K562 (cell line): ENCODE measurements at regions not wholly inside any gene's neighbourhood (a gene's known extent, or its start where the extent isn't known, plus 50 kb on each side); places are given as distances from the start of the nearest gene placed in this dataset.

ENCODE experiments used
- ATAC-seq: fragments of 200-7000 bp; cut with Tn5 transposase; 3 replicates; pipeline ENCODE4 v1.9.1; 2020; ENCODE audit warnings: moderate library complexity
- BruUV-seq: library from RNA; stranded (reverse); fragments of 400-500 nt; replicated peaks from 2 replicates; lab custom pipeline; 2021; lab: Mats Ljungman, UMichigan
- CTCF ChIA-PET: fragments of 300-600 bp; formaldehyde crosslinking; extraction: SDS; loops from one replicate; lab custom pipeline; 2021; ENCODE audit warnings: low intra/inter-chr PET ratio; lab: Yijun Ruan, JAX
- POLR2A ChIA-PET: fragments of 300-600, 350-650 bp; sonication (Branson Sonifier 250); formaldehyde crosslinking; extraction: SDS; loops from one replicate; lab custom pipeline; 2021; ENCODE audit warnings: antibody characterized with exemption, inconsistent platforms; lab: Yijun Ruan, JAX
- DNase-seq, 4 experiments: peaks; one replicate each; pipeline versions ENCODE4 v3.0.0 to v3.0.0-alpha.2; 2011 to 2018; ENCODE audit warnings: low spot score in 3 of 4, mixed read lengths in 3 of 4; ENCODE audit errors: extremely low read depth in 1 of 4
- FAIRE-seq: peaks from 2 replicates; lab custom pipeline; 2011; peaks lifted over from hg19 to GRCh38; lab: Jason Lieb, UNC
- H2AFZ ChIP-seq: 2 replicates; pipeline ENCODE4 v1.6.0; 2011; ENCODE audit warnings: low read depth, low read length, control low read depth, inconsistent platforms
- H3K27ac ChIP-seq: fragments of 200-600 bp; 3 replicates; pipeline ENCODE4 v1.8.0; 2011; ENCODE audit warnings: low read depth, mild to moderate bottlenecking, control low read depth, inconsistent platforms, low read length, moderate library complexity, mixed read lengths; ENCODE audit errors: extremely low read depth
- H3K27me3 ChIP-seq, 2 experiments: fragments of 300-600 bp in 1 of 2; 2 replicates in 1 of 2; 3 replicates in 1 of 2; pipeline versions ENCODE4 v1.6.0 to v1.8.0; 2011; ENCODE audit warnings: inconsistent platforms in 2 of 2, low read length in 2 of 2, mild to moderate bottlenecking in 1 of 2, mixed read lengths in 1 of 2, moderate library complexity in 1 of 2; ENCODE audit not compliant: control insufficient read depth in 2 of 2, insufficient read depth in 2 of 2
- H3K36me3 ChIP-seq: fragments of 300-600 bp; 3 replicates; pipeline ENCODE4 v1.8.0; 2011; ENCODE audit warnings: mild to moderate bottlenecking, low read length, inconsistent platforms; ENCODE audit not compliant: control insufficient read depth, insufficient read depth
- H3K4me1 ChIP-seq, 2 experiments: fragments of 200-600 bp in 1 of 2; replicated peaks in 1 of 2; 2 replicates in 1 of 2; 3 replicates in 1 of 2; pipeline versions ENCODE4 v1.5.1 to v1.8.0; 2011; ENCODE audit warnings: inconsistent platforms in 2 of 2, low read length in 2 of 2, mild to moderate bottlenecking in 1 of 2, mixed read lengths in 1 of 2, moderate library complexity in 1 of 2; ENCODE audit not compliant: control insufficient read depth in 2 of 2, insufficient read depth in 2 of 2
- H3K4me2 ChIP-seq: 2 replicates; pipeline ENCODE4 v1.6.1; 2011; ENCODE audit warnings: low read length, control low read depth, inconsistent platforms, mixed read lengths; ENCODE audit not compliant: insufficient read depth
- H3K4me3 ChIP-seq: fragments of 200-600 bp; sonication (generic), shearing (Covaris generic); 2 replicates; pipeline ENCODE4 v1.5.1; 2016; ENCODE audit warnings: control low read depth, inconsistent platforms
- H3K79me2 ChIP-seq: fragments of 200-600 bp; 3 replicates; pipeline ENCODE4 v1.8.0; 2011; ENCODE audit warnings: low read length, inconsistent platforms; ENCODE audit not compliant: control insufficient read depth, insufficient read depth
- H3K9ac ChIP-seq, 2 experiments: 2 replicates each; pipeline versions ENCODE4 v1.6.0 to v1.6.1; 2011; ENCODE audit warnings: low read depth in 2 of 2, low read length in 2 of 2, control low read depth in 1 of 2, inconsistent platforms in 1 of 2, mild to moderate bottlenecking in 1 of 2, mixed read lengths in 1 of 2; ENCODE audit not compliant: insufficient read depth in 1 of 2
- H3K9me1 ChIP-seq: one replicate; pipeline ENCODE4 v1.6.0; 2011; ENCODE audit warnings: inconsistent platforms, mild to moderate bottlenecking, low read length, moderate library complexity; ENCODE audit not compliant: control insufficient read depth, insufficient read depth
- H3K9me3 ChIP-seq: replicated peaks from 2 replicates; pipeline ENCODE4 v1.5.1; 2011; ENCODE audit warnings: low read depth, low read length, inconsistent platforms; ENCODE audit not compliant: control insufficient read depth, insufficient read depth
- H4K20me1 ChIP-seq: replicated peaks from 2 replicates; pipeline ENCODE4 v1.6.1; 2011; ENCODE audit warnings: low read length, inconsistent platforms, mixed read lengths; ENCODE audit not compliant: control insufficient read depth, insufficient read depth
- BRD4 ChIP-seq: fragments of 200-600 bp; sonication (generic); IDR thresholded peaks from 2 replicates; pipeline ENCODE4 v1.6.1; 2017; ENCODE audit warnings: inconsistent platforms
- LARP7 ChIP-seq: fragments of 450-650 bp; IDR thresholded peaks from 2 replicates; pipeline ENCODE4 v1.6.1; 2016
- MAFG ChIP-seq: fragments of 450-650 bp; conservative IDR thresholded peaks from 2 replicates; pipeline ENCODE4 v1.6.1; 2016; ENCODE audit warnings: missing genetic modification characterization, missing compliant biosample characterization
- MCM7 ChIP-seq, 2 experiments: fragments of 450-650 bp; IDR thresholded peaks; 2 replicates each; pipeline ENCODE4 v1.6.1; 2016 to 2018
- PHB2 ChIP-seq: fragments of 450-650 bp; IDR thresholded peaks from 2 replicates; pipeline ENCODE4 v1.6.1; 2017; ENCODE audit warnings: low read depth
- PHF8 ChIP-seq: fragments of 200-600 bp; sonication (generic); IDR thresholded peaks from 2 replicates; pipeline ENCODE4 v1.6.1; 2012; ENCODE audit warnings: mixed run types, mild to moderate bottlenecking, inconsistent platforms, low read length, moderate library complexity, borderline replicate concordance
- RBM14 ChIP-seq: fragments of 200-400 bp; formaldehyde crosslinking; IDR thresholded peaks from 2 replicates; pipeline ENCODE4 v1.6.1; 2018; ENCODE audit warnings: low read depth, mild to moderate bottlenecking, low read length, moderate library complexity, borderline replicate concordance; ENCODE audit not compliant: insufficient read depth
- SMC3 ChIP-seq: conservative IDR thresholded peaks from 2 replicates; pipeline ENCODE4 v1.6.1; 2011; ENCODE audit warnings: low read depth, low read length, improper control_type of control experiment; ENCODE audit not compliant: insufficient read depth
- TAF7 ChIP-seq: fragments of 450-650 bp; IDR thresholded peaks from 2 replicates; pipeline ENCODE4 v1.6.1; 2016; ENCODE audit warnings: missing genetic modification characterization, missing compliant biosample characterization
- ZNF174 ChIP-seq: fragments of 250-450 bp; sonication (Bioruptor Pico); IDR thresholded peaks from 2 replicates; pipeline ENCODE4 v1.4.0; 2020; ENCODE audit warnings: mild to moderate bottlenecking
- ZNF551 ChIP-seq: fragments of 250-450 bp; sonication (Bioruptor Pico); IDR thresholded peaks from 2 replicates; pipeline ENCODE4 v1.5.0; 2021; ENCODE audit warnings: mild to moderate bottlenecking, moderate library complexity
- ZNF696 ChIP-seq: fragments of 250-450 bp; sonication (Bioruptor Pico); conservative IDR thresholded peaks from 2 replicates; pipeline ENCODE4 v1.4.0; 2020; ENCODE audit warnings: mild to moderate bottlenecking, moderate library complexity
- WGBS: fragments of 100-300 bp; shearing (Covaris generic); methylation state at CpG from one replicate; pipeline ENCODE4 v1.1.6; 2016; ENCODE audit warnings: low coverage, mixed read lengths; ENCODE audit not compliant: insufficient coverage; ENCODE audit errors: missing lambda C conversion rate; 5-methylcytosine and 5-hydroxymethylcytosine counted together
- in situ Hi-C: fragments of 300-500 bp; cut with MboI; formaldehyde crosslinking; loops from 4 replicates; pipeline ENCODE4 v1.15.0; 2018; ENCODE audit warnings: inconsistent platforms, mixed read lengths
- intact Hi-C: fragments of 100-400 bp; cut with micrococcal nuclease; formaldehyde crosslinking; loops from 2 replicates; pipeline ENCODE4 v1.14.2; 2022
- TF ChIP-seq, protein P1 (sequence below), 2 experiments: fragments of 450-650 bp in 1 of 2; sonication (generic) in 1 of 2; formaldehyde crosslinking; conservative IDR thresholded peaks; 2 replicates each; pipeline versions ENCODE4 v1.4.0 to v1.8.1; 2020 to 2022; ENCODE audit warnings: mild to moderate bottlenecking in 1 of 2, missing genetic modification reagents in 1 of 2
- TF ChIP-seq, protein P2 (sequence below): IDR thresholded peaks from 2 replicates; pipeline ENCODE4 v1.6.1; 2014; ENCODE audit warnings: antibody characterized with exemption
- TF ChIP-seq, protein P3 (sequence below): fragments of 250-450 bp; sonication (Bioruptor Pico); IDR thresholded peaks from 2 replicates; pipeline ENCODE4 v1.5.1; 2021; ENCODE audit warnings: mild to moderate bottlenecking
- TF ChIP-seq, protein P4 (sequence below), 3 experiments: fragments of 200-800 bp in 1 of 3; fragments of 250-450 bp in 1 of 3; fragments of 450-650 bp in 1 of 3; sonication (Bioruptor Pico) in 1 of 3; sonication (Bioruptor generic) in 1 of 3; formaldehyde crosslinking in 1 of 3; IDR thresholded peaks; 2 replicates each; pipeline versions ENCODE4 v1.6.1 to v1.8.0; 2016 to 2022; ENCODE audit warnings: mild to moderate bottlenecking in 2 of 3, missing genetic modification characterization in 2 of 3, missing compliant biosample characterization in 1 of 3, moderate library complexity in 1 of 3

DNA sequence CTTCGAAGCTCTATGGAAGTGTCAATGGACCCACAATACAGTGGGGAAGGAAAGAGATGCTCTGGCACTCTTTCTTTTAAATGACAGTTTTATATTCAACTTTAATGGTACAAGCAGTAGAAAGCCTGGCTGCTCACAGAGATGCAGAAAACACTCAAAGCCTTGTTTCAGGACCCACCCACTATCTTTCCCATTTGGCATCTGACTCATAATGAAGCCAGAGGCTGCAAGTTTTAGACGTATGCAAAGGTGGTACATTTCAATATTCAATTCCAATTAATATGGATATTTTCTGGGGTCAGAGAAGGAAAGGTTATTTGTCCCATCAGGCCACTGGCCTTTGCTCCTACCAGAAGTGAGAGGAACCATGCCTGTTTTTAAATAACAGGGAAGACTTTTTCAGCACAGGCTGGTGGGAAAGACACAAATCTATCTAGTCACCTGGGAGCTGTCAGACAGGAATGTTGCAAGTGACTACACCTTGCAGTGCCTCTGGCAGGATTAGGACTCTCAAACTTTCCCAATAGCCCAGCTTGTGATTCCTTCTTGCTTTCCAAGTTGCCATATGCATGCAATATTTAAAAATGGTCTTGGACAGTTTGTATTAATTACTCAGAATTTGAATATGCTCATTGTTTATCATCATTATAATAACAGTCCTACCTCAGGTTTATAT lies 70.0 kb upstream of the RAB40AL start:
- no TSS peak for BruUV-seq
- Histone ChIP-seq H4K20me1 (no peaks in the 10 kb centered on the region), H3K4me3 (no peak overlapping the region), H2AFZ (no peak overlapping the region), H3K27ac (no peak overlapping the region), H3K9ac (no peak overlapping the region), H3K79me2 (no peaks in the 10 kb centered on the region), H3K9me3 (no peaks in the 10 kb centered on the region), H3K4me1 (no peaks in the 10 kb centered on the region), H3K9me1 (no peaks in the 10 kb centered on the region), H3K36me3 (peaks cover 13% of the 10 kb centered on the region; the same call in 1 of the 3 replicates), H3K27me3 (no peaks in the 10 kb centered on the region), H3K4me2 (no peak overlapping the region)
- DNase-seq: no peak
- WGBS: 89% methylated on average over 2 of the region's 2 CpGs
- in situ Hi-C loops: no loop called here
- no peak for FAIRE-seq
- POLR2A ChIA-PET: no interaction called here
- CTCF ChIA-PET: no interaction called here
- no peak for ATAC-seq
- intact Hi-C loops: loop anchor here (10.0 kb wide), 2 partner anchors 152 to 222 kb away; partner anchors contain the start of gene GPRASP2
- TF ChIP-seq MCM7 (IDR thresholded peaks at IDR 0.05) (no peak), LARP7 (no peak), PHB2 (no peak), ZNF551 (CRISPR knock-in tag) (no peak), RBM14 (no peak), PHF8 (no peak), SMC3 (no peak), BRD4 (no peak), ZNF174 (no peak), ZNF696 (CRISPR knock-in tag) (no peak), TAF7 (tag) (no peak), MAFG (tag) (no peak)
- TF ChIP-seq, protein P1, sequence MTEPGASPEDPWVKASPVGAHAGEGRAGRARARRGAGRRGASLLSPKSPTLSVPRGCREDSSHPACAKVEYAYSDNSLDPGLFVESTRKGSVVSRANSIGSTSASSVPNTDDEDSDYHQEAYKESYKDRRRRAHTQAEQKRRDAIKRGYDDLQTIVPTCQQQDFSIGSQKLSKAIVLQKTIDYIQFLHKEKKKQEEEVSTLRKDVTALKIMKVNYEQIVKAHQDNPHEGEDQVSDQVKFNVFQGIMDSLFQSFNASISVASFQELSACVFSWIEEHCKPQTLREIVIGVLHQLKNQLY (CRISPR knock-in tag; conservative IDR thresholded peaks at IDR 0.05): no peak
- TF ChIP-seq, protein P2, sequence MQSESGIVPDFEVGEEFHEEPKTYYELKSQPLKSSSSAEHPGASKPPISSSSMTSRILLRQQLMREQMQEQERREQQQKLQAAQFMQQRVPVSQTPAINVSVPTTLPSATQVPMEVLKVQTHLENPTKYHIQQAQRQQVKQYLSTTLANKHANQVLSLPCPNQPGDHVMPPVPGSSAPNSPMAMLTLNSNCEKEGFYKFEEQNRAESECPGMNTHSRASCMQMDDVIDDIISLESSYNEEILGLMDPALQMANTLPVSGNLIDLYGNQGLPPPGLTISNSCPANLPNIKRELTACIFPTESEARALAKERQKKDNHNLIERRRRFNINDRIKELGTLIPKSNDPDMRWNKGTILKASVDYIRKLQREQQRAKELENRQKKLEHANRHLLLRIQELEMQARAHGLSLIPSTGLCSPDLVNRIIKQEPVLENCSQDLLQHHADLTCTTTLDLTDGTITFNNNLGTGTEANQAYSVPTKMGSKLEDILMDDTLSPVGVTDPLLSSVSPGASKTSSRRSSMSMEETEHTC: no peak
- TF ChIP-seq, protein P3, sequence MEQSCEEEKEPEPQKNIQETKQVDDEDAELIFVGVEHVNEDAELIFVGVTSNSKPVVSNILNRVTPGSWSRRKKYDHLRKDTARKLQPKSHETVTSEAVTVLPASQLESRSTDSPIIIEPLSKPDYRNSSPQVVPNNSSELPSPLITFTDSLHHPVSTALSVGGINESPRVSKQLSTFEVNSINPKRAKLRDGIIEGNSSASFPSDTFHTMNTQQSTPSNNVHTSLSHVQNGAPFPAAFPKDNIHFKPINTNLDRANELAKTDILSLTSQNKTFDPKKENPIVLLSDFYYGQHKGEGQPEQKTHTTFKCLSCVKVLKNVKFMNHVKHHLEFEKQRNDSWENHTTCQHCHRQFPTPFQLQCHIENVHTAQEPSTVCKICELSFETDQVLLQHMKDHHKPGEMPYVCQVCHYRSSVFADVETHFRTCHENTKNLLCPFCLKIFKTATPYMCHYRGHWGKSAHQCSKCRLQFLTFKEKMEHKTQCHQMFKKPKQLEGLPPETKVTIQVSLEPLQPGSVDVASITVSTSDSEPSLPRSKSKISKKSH (CRISPR knock-in tag): no peak
- TF ChIP-seq, protein P4, sequence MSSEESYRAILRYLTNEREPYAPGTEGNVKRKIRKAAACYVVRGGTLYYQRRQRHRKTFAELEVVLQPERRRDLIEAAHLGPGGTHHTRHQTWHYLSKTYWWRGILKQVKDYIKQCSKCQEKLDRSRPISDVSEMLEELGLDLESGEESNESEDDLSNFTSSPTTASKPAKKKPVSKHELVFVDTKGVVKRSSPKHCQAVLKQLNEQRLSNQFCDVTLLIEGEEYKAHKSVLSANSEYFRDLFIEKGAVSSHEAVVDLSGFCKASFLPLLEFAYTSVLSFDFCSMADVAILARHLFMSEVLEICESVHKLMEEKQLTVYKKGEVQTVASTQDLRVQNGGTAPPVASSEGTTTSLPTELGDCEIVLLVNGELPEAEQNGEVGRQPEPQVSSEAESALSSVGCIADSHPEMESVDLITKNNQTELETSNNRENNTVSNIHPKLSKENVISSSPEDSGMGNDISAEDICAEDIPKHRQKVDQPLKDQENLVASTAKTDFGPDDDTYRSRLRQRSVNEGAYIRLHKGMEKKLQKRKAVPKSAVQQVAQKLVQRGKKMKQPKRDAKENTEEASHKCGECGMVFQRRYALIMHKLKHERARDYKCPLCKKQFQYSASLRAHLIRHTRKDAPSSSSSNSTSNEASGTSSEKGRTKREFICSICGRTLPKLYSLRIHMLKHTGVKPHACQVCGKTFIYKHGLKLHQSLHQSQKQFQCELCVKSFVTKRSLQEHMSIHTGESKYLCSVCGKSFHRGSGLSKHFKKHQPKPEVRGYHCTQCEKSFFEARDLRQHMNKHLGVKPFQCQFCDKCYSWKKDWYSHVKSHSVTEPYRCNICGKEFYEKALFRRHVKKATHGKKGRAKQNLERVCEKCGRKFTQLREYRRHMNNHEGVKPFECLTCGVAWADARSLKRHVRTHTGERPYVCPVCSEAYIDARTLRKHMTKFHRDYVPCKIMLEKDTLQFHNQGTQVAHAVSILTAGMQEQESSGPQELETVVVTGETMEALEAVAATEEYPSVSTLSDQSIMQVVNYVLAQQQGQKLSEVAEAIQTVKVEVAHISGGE (CRISPR knock-in tag; IDR thresholded peaks at IDR 0.05): no peak
